Activated naive CD4-positive, alpha-beta T cell treated with anti-CD3 and anti-CD28 coated beads for 36 hours (primary cell): ENCODE measurements at regions not wholly inside any gene's neighbourhood (a gene's known extent, or its start where the extent isn't known, plus 50 kb on each side); places are given as distances from the start of the nearest gene placed in this dataset.

Experiments used
- CTCF ChIA-PET: fragments of 350-600 bp; sonication (Branson Sonifier 250); formaldehyde crosslinking; loops from one replicate; lab custom pipeline; 2021; ENCODE audit warnings: antibody characterized with exemption; lab: Charles Lee
- DNase-seq: peaks from one replicate; pipeline ENCODE4 v3.0.0-alpha.2; 2020
- H3K27ac Mint-ChIP-seq: one replicate; pipeline ENCODE4 v1.8.0; 2021; ENCODE audit warnings: mild to moderate bottlenecking, mixed read lengths
- H3K27me3 Mint-ChIP-seq: one replicate; pipeline ENCODE4 v1.8.0; 2021; ENCODE audit warnings: low read depth, mixed read lengths
- H3K36me3 Mint-ChIP-seq: one replicate; pipeline ENCODE4 v1.8.0; 2021; ENCODE audit warnings: low read depth, mixed read lengths
- H3K4me1 Mint-ChIP-seq: one replicate; pipeline ENCODE4 v1.8.0; 2021; ENCODE audit warnings: low read depth, mixed read lengths
- H3K4me3 Mint-ChIP-seq: one replicate; pipeline ENCODE4 v1.8.0; 2021; ENCODE audit warnings: mild to moderate bottlenecking, moderate library complexity, mixed read lengths
- H3K9me3 Mint-ChIP-seq: one replicate; pipeline ENCODE4 v1.8.0; 2021; ENCODE audit warnings: mixed read lengths
- intact Hi-C: fragments of 100-400 bp; cut with micrococcal nuclease; formaldehyde crosslinking; loops from one replicate; pipeline ENCODE4 v1.15.1; 2023

DNA sequence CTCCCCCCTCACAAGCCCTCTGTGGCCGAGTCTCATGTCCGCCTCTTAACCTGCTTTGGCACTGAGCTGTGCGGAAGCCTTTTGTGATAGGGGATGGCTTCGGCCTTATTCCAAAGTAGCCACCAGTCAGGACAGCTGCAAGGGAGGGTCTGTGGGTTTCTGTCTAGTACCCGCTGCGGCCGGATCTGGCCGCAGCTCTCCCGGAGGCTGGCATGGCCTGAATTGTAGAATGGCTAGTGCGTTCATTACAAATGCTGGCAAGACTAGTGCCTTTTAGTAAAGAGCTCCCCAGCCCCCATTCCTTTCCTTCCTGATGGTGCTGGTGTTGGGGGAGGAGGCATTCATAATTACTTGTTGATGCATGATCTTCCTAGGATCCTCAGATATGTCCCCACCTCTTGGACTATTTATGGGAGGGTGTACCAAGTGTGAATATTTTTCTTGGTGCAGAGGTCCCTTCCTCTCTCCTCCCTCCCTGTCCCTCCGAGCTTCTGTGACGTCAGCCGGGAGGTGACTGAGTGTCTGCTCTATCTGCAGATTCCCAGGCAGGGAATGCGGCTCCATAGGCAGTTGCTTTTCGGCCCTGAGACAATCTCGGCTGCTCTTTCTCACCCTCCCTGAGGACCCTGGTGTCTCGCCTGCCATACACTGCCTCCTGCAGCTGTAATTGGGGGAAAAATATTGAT lies 108.7 kb upstream of the E2F8 start:
- Mint-ChIP-seq H3K4me3 (no peak overlapping the region), H3K9me3 (no peaks in the 10 kb centered on the region), H3K4me1 (no peaks in the 10 kb centered on the region), H3K27me3 (peaks cover 48% of the 10 kb centered on the region), H3K27ac (no peak overlapping the region), H3K36me3 (no peaks in the 10 kb centered on the region)
- CTCF ChIA-PET: interaction anchor here (0.5 kb wide), 1 partner anchor 206 kb away, joined by 5 read pairs; no protein-coding TSS in a partner anchor
- DNase-seq: no peak
- intact Hi-C loops: no loop called here

DNA sequence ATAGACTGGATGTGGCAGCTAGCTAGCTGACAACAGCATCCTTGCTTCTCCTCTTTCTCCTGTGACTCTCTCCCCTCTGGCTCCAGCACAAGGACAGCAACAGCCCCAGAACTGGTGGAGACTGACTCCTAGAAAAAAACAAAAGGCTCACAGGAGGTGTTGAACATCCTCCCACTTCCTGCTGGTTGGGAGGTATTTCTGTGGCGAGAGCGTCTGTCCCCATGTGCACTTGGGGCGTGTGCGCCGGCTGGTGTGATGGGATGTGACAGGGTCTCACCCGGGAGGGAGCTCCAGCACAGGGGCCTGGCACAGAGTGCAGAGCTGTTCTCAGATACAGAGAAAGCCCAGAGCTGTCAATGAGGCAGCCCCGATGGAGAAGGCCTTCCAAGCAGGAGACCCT lies 107.2 kb upstream of the E2F8 start:
- no peak for DNase-seq
- Mint-ChIP-seq H3K27ac (no peak overlapping the region), H3K4me3 (no peak overlapping the region), H3K9me3 (no peaks in the 10 kb centered on the region), H3K36me3 (no peaks in the 10 kb centered on the region), H3K4me1 (no peaks in the 10 kb centered on the region), H3K27me3 (peaks cover 63% of the 10 kb centered on the region)
- intact Hi-C loops: no loop called here
- CTCF ChIA-PET: interaction anchor here (1.0 kb wide), 1 partner anchor 16 kb away, joined by 3 read pairs; no protein-coding TSS in a partner anchor

DNA sequence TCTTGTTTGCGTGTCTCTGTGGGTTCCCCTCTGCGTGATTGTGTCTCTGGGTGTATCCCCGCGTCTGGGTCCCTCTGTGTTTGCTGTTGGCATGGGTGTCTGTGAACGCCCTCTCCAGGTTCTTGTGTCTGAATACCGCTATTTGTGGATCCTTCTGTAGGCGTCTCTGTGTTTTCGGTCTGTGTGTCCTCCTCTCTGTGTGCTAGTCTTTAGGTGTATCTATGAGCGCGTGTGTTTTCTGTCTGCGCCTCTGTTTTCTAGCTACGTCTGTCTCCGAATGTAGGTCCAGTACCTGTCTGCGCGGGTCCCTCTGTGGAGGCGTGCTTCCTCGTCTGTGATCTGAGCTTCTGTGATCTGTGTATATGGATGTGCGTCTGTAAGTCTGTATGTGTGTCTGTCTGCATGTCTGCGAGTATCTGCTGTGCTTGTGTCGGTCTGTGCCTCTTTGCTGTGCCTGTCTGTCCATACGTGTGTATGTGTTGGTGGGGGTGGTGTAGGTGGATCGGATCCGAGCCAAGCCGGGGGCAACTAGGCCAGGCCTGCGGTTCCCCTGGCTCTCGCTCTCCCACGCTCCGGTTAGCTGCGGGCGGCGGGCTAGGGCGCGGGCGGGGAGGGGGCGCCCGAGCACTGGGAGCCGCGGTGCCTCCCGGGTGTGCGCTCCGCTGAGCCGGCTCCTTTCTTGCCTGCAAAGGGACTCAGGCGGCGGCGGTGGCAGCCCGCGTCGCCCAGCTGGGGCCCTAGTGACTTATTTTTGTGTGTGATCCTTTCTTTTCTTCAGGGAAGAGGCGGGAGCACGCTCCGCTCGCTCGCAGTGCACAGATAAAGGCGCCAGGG lies 105.3 kb upstream of the E2F8 start:
- CTCF ChIA-PET: no interaction called here
- H3K36me3 Mint-ChIP-seq: no peaks in the 10 kb centered on the region
- H3K9me3 Mint-ChIP-seq: no peaks in the 10 kb centered on the region
- no peak overlapping the region for H3K4me3 Mint-ChIP-seq
- H3K4me1 Mint-ChIP-seq: no peaks in the 10 kb centered on the region
- DNase-seq: no peak
- peaks cover 61% of the 10 kb centered on the region for H3K27me3 Mint-ChIP-seq
- intact Hi-C loops: no loop called here
- no peak overlapping the region for H3K27ac Mint-ChIP-seq

- Mint-ChIP-seq H3K27ac (no peak overlapping the region), H3K9me3 (no peaks in the 10 kb centered on the region), H3K4me3 (no peak overlapping the region), H3K4me1 (no peaks in the 10 kb centered on the region), H3K36me3 (no peaks in the 10 kb centered on the region), H3K27me3 (peaks cover 60% of the 10 kb centered on the region)
- intact Hi-C loops: no loop called here
- no peak for DNase-seq
- CTCF ChIA-PET: no interaction called here
These were observed 104.7 kb upstream of the E2F8 start for GRCh38 chr11:19345519-19345847.

- CTCF ChIA-PET: no interaction called here
- no peak for DNase-seq
- Mint-ChIP-seq H3K4me1 (no peaks in the 10 kb centered on the region), H3K27me3 (peaks cover 54% of the 10 kb centered on the region), H3K9me3 (no peaks in the 10 kb centered on the region), H3K4me3 (no peak overlapping the region), H3K36me3 (no peaks in the 10 kb centered on the region), H3K27ac (no peak overlapping the region)
- intact Hi-C loops: no loop called here
These were observed 104.1 kb upstream of the E2F8 start for GRCh38 chr11:19344661-19345518.

- intact Hi-C loops: no loop called here
- Mint-ChIP-seq H3K9me3 (no peaks in the 10 kb centered on the region), H3K36me3 (no peaks in the 10 kb centered on the region), H3K27me3 (peaks cover 53% of the 10 kb centered on the region), H3K4me1 (no peaks in the 10 kb centered on the region), H3K27ac (no peak overlapping the region), H3K4me3 (no peak overlapping the region)
- CTCF ChIA-PET: interaction anchor here (0.7 kb wide), 1 partner anchor 33 kb away, joined by 3 read pairs; no protein-coding TSS in a partner anchor
- no peak for DNase-seq
These were observed 101.3 kb upstream of the E2F8 start for GRCh38 chr11:19342036-19342435.

- peaks cover 32% of the 10 kb centered on the region for H3K27me3 Mint-ChIP-seq
These were observed 97.6 kb upstream of the E2F8 start for GRCh38 chr11:19338375-19338774.

GRCh38 chr11:19337779-19338178 lies 97.0 kb upstream of the E2F8 start:
- Mint-ChIP-seq H3K4me1 (no peaks in the 10 kb centered on the region), H3K27ac (no peak overlapping the region)

More at GRCh38 chr11:19338375-19338774, 97.6 kb upstream of the E2F8 start:
- no peak for DNase-seq
- Mint-ChIP-seq H3K9me3 (no peaks in the 10 kb centered on the region), H3K36me3 (no peaks in the 10 kb centered on the region), H3K4me1 (no peaks in the 10 kb centered on the region), H3K4me3 (no peak overlapping the region), H3K27ac (no peak overlapping the region)
- intact Hi-C loops: no loop called here
- CTCF ChIA-PET: no interaction called here

DNA sequence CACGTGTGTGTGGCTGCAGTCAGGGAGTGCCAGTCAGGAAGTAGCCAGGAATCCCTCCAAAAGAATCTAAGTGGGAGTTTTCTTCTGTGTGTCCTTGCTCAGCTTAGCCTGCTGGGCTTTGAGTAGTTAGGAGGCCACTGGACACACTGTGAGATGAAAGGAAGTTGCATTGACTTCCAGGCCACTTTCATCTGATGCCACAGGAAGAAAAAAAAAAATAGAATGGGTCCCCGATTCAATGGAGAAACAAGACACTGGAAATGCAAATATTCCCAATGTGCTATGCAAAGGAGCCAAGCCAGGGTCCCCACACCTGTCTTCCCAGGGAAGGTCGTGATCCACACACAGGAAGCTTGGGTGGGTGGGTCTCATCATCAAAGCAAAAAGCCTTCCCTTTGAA lies 95.6 kb upstream of the E2F8 start:
- Mint-ChIP-seq H3K9me3 (no peaks in the 10 kb centered on the region), H3K27me3 (peaks cover 28% of the 10 kb centered on the region), H3K27ac (no peak overlapping the region), H3K36me3 (no peaks in the 10 kb centered on the region), H3K4me3 (no peak overlapping the region), H3K4me1 (no peaks in the 10 kb centered on the region)
- intact Hi-C loops: no loop called here
- no peak for DNase-seq
- CTCF ChIA-PET: no interaction called here

More at GRCh38 chr11:19337779-19338178, 97.0 kb upstream of the E2F8 start:
- peaks cover 29% of the 10 kb centered on the region for H3K27me3 Mint-ChIP-seq
- H3K36me3 Mint-ChIP-seq: no peaks in the 10 kb centered on the region
- H3K4me3 Mint-ChIP-seq: no peak overlapping the region
- no peak for DNase-seq
- no peaks in the 10 kb centered on the region for H3K9me3 Mint-ChIP-seq
- CTCF ChIA-PET: no interaction called here
- intact Hi-C loops: no loop called here

DNA sequence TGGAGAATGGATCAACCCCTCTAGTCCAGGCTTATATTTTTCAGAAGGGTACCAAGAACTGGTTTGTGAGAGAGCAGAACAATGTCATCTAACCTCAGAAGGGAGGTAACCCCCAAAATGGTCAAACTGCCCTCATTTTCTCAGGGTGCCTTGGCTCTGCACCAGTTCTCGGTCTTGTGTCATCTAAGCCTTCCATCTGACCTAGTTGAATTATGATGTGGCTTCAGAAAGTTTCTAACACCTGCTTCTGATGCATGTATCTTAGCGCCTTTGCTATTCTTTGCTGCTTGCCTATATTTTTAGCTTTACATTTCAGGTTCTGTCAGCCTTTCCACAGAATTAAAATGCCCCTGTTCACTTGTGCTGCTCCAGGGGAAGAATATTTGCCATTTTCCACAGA lies 91.7 kb upstream of the E2F8 start:
- Mint-ChIP-seq H3K9me3 (no peaks in the 10 kb centered on the region), H3K4me3 (no peak overlapping the region), H3K4me1 (no peaks in the 10 kb centered on the region), H3K27me3 (peaks cover 19% of the 10 kb centered on the region), H3K27ac (no peak overlapping the region), H3K36me3 (no peaks in the 10 kb centered on the region)
- intact Hi-C loops: no loop called here
- CTCF ChIA-PET: interaction anchor here (0.6 kb wide), 2 partner anchors 236 to 569 kb away, joined by 3 to 5 read pairs; no protein-coding TSS in a partner anchor
- no peak for DNase-seq

DNA sequence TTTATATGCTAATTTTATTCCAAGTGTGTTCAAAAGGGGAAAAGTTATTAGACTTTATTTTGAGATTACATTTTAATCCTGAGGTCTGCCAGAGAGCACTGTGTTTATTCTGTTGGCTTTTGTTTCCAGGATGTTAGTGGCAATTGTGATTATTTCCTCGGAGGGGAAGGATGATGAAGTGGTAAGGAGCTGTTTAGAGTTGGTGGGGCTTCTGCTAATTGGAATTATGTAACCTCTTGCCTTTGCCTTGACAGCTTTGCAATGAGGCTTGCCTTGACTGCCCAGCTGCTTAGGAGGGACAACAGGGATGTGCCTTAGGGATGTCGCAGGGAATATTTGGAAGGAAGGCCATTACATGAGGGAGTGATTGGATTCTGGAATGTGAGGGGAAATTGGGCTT lies 89.7 kb upstream of the E2F8 start:
- H3K9me3 Mint-ChIP-seq: no peaks in the 10 kb centered on the region
- H3K4me1 Mint-ChIP-seq: no peaks in the 10 kb centered on the region
- CTCF ChIA-PET: no interaction called here
- H3K4me3 Mint-ChIP-seq: no peak overlapping the region
- intact Hi-C loops: no loop called here
- peaks cover 15% of the 10 kb centered on the region for H3K27me3 Mint-ChIP-seq
- no peak overlapping the region for H3K27ac Mint-ChIP-seq
- no peak for DNase-seq
- H3K36me3 Mint-ChIP-seq: no peaks in the 10 kb centered on the region

DNA sequence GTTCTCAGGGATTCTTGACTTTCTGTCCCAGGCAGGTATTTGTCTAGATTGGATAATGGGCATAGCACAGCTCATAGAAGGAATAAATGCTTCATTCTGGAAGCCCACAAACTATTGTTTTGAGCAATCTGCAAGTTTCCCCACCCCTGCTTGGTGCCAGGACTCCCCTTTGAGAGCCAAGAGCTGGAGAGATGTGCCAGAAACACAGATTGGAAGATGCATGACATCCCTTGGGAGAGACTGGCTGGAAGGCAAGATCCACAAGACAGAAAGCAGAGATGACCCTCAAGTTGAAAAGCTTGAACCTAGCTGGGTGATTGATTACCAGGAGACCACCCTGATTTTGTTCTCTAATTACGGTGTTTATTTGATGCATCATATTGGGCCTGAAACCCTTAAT lies 89.2 kb upstream of the E2F8 start:
- peaks cover 15% of the 10 kb centered on the region for H3K27me3 Mint-ChIP-seq
- no peaks in the 10 kb centered on the region for H3K4me1 Mint-ChIP-seq
- DNase-seq: no peak
- no peaks in the 10 kb centered on the region for H3K36me3 Mint-ChIP-seq
- no peaks in the 10 kb centered on the region for H3K9me3 Mint-ChIP-seq
- intact Hi-C loops: no loop called here
- no peak overlapping the region for H3K4me3 Mint-ChIP-seq
- CTCF ChIA-PET: no interaction called here
- no peak overlapping the region for H3K27ac Mint-ChIP-seq
